ENCODE measurements at regions not wholly inside any gene's neighbourhood (a gene's known extent, or its start where the extent isn't known, plus 50 kb on each side); places are given as distances from the start of the nearest gene placed in this dataset.
"Not testable (repeated sequence)": the region's sequence is repeated elsewhere in the genome, so short reads cannot be mapped to it uniquely, and the experiment has no call there.

DNA sequence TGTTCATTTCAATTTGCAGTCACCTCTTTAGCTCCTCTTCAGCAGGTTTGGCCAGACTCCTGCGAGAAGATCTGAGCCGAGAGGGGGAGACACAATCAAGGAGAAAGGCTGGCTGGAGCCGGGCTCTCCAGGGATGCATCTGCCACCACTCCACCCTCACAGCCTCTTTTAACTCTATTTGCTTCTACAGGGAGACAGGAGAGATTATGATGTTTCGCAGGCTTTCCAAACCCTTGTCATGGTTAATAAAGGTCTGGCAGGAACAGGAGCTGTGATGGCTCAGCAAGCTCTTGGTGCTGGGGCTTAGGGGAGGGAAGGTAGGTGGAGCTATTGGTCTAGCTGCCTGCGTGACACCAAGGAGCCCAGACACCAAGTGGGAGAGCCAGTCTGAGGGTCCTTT is 448.1 kb upstream of the PODXL start:
- Mint-ChIP-seq H3K4me3 (no peak overlapping the region), H3K9me3 (peaks cover 9% of the 10 kb centered on the region), H3K27me3 (peaks cover 3% of the 10 kb centered on the region), H3K4me1 (no peaks in the 10 kb centered on the region), H3K36me3 (ENCODE audit: low read depth) (no peaks in the 10 kb centered on the region), H3K27ac (no peak overlapping the region)
- ATAC-seq (replicated peaks), result no peak

DNA sequence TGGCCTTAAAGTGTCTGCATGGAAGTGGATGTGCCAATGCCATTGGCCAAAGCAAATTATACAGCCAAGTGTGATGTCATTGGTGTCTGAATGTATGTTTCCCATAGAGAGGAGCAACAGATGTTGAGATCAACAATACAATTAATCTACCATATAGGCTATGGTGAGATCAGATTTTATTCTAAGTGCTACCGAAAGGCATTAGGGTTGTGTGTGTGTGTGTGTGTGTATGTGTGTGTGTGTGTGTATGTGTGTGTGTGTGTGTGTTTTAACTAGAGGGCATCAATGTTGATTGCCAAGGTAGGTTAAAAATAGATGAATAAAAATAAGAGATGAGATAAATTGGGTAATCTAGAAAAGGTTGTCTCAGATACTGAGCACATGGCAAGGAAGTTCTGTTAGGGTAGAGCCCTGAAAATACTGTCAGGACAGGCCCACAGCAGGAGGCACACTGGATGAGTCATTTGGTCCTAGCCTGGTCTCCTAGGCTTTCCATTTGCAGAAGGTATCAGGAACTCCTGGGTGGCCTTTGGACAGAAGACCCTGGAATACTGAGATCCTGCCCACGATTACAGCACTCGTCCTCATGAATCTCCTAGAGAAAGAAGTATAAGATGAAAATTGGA is 446.0 kb upstream of the PODXL start:
- no peaks in the 10 kb centered on the region for H3K9me3 Mint-ChIP-seq
- H3K4me3 Mint-ChIP-seq, result no peak overlapping the region
- H3K27me3 Mint-ChIP-seq, result no peaks in the 10 kb centered on the region
- no peaks in the 10 kb centered on the region for H3K4me1 Mint-ChIP-seq
- no peak for ATAC-seq (replicated peaks)
- H3K36me3 Mint-ChIP-seq (ENCODE audit: low read depth), result no peaks in the 10 kb centered on the region
- H3K27ac Mint-ChIP-seq, result no peak overlapping the region

DNA sequence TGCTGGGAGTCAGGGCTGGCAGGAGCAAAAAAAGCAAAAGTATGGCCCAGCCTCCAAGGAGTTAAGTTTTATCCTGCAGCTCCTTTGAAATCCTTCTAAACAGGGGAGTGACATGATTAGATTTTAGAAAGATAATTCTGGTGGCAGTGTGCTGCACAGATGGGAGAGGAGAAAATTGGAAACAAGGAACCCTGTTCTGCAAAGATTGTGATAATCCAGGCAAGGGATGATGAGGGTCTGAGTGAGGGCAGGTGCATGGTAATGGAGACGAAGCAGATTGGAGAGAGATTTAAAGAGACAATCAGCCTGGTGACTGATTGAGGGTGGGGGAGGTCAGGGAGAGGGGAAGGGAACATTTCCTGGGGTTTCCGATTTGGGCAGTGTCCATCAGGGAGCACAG is 444.7 kb upstream of the PODXL start:
- Mint-ChIP-seq H3K27ac (no peak overlapping the region), H3K36me3 (ENCODE audit: low read depth) (no peaks in the 10 kb centered on the region), H3K4me3 (no peak overlapping the region), H3K27me3 (no peaks in the 10 kb centered on the region), H3K9me3 (no peaks in the 10 kb centered on the region), H3K4me1 (no peaks in the 10 kb centered on the region)
- no peak for ATAC-seq (replicated peaks)

DNA sequence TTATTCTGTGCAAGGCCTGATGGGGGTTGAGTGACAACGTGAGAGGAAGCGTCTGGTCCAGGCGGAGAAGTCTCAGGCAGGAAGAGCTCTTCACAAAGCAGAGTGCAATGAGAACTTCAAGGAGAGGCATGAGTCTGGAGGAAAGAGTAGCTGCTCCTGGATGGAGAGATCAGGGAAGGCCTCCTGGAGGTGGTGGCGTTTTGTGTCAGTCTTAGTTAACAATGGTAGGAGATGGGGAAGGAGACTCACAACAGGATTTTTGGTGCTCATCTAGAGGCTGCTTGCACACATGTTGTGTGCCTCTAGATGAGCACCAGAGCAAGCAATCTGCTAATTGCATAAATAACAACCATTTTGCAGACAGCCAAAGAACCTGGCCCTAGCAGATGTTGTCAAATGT is 442.8 kb upstream of the PODXL start:
- H3K27me3 Mint-ChIP-seq, result no peaks in the 10 kb centered on the region
- no peak overlapping the region for H3K27ac Mint-ChIP-seq
- no peaks in the 10 kb centered on the region for H3K4me1 Mint-ChIP-seq
- H3K36me3 Mint-ChIP-seq (ENCODE audit: low read depth), result no peaks in the 10 kb centered on the region
- H3K4me3 Mint-ChIP-seq, result no peak overlapping the region
- no peaks in the 10 kb centered on the region for H3K9me3 Mint-ChIP-seq
- no peak for ATAC-seq (replicated peaks)

DNA sequence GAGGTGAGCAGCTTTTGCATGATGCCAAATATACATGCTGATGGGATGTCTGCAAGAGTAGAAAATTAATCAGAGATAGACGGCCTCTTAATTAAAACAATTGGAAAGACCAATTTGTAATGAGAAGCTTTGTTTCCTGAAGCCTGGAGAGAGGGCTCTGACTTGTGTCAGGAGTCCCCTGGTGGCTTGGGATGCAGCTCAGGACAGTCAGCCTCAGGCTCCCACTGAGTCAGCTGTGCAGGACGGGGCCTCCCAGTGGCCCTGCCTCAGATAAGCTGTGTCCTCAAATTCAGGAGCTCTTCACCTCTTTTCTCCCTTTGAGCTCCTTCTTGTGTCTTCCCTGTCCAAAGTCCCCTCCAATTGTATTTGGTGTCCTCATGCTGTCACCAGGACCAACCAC is 438.9 kb upstream of the PODXL start:
- Mint-ChIP-seq H3K9me3 (peaks cover 7% of the 10 kb centered on the region), H3K4me3 (no peak overlapping the region), H3K36me3 (ENCODE audit: low read depth) (no peaks in the 10 kb centered on the region), H3K27ac (no peak overlapping the region), H3K4me1 (no peaks in the 10 kb centered on the region), H3K27me3 (peaks cover 7% of the 10 kb centered on the region)
- no peak for ATAC-seq (replicated peaks)

DNA sequence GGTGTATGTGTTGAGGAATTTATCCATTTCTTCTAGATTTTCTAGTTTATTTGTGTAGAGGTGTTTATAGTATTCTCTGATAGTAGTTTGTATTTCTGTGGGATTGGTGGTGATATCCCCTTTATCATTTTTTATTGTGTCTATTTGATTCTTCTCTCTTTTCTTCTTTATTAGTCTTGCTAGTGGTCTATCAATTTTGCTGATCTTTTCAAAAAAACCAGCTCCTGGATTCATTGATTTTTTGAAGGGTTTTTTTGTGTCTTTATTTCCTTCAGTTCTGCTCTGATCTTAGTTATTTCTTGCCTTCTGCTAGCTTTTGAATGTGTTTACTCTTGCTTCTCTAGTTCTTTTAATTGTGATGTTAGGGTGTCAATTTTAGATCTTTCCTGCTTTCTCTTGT is 424.6 kb upstream of the PODXL start:
- not testable (repeated sequence) for H3K4me1 Mint-ChIP-seq; H3K27me3 Mint-ChIP-seq; H3K4me3 Mint-ChIP-seq; ATAC-seq (replicated peaks); H3K9me3 Mint-ChIP-seq; H3K27ac Mint-ChIP-seq; H3K36me3 Mint-ChIP-seq (ENCODE audit: low read depth)

DNA sequence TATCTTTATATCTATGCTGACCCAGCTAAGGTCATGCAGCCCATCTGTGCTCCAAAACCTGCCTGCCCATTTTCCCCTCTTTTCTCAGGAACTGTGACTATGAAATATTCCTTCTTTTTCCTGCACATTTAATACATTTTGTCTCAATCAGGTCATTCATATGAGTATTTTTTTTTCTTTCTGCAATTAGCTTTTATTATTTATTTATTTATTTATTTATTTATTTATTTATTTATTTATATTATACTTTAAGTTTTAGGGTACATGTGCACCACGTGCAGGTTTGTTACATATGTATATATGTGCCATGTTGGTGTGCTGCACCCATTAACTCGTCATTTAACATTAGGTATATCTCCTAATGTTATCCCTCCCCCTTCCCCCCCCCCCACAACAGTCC is 421.7 kb upstream of the PODXL start:
- H3K36me3 Mint-ChIP-seq (ENCODE audit: low read depth); ATAC-seq (replicated peaks); H3K9me3 Mint-ChIP-seq; H3K4me1 Mint-ChIP-seq; H3K27ac Mint-ChIP-seq; H3K4me3 Mint-ChIP-seq; H3K27me3 Mint-ChIP-seq: not testable (repeated sequence)

DNA sequence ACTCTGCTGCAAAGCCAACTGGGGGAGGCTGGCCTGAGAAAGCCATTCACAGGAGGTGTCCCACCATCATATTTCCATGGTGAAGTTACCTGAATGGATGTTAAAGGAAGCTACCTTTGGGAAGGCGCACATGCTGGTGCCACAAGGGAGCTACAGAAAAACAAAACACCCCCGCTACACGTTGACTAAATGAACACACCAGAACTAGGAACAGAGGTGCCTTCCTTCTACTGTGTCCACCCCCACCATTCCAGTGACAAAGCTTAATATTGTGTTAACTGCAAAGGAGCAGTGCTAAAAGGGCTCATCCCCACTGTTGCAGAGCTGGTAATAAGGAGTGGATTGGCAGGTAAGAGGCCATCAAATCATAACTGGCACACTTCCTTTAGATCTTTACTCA is 420.0 kb upstream of the PODXL start:
- no peaks in the 10 kb centered on the region for H3K9me3 Mint-ChIP-seq
- H3K27ac Mint-ChIP-seq, result no peak overlapping the region
- no peaks in the 10 kb centered on the region for H3K4me1 Mint-ChIP-seq
- no peaks in the 10 kb centered on the region for H3K36me3 Mint-ChIP-seq (ENCODE audit: low read depth)
- ATAC-seq (replicated peaks), result no peak
- no peak overlapping the region for H3K4me3 Mint-ChIP-seq
- H3K27me3 Mint-ChIP-seq, result no peaks in the 10 kb centered on the region

DNA sequence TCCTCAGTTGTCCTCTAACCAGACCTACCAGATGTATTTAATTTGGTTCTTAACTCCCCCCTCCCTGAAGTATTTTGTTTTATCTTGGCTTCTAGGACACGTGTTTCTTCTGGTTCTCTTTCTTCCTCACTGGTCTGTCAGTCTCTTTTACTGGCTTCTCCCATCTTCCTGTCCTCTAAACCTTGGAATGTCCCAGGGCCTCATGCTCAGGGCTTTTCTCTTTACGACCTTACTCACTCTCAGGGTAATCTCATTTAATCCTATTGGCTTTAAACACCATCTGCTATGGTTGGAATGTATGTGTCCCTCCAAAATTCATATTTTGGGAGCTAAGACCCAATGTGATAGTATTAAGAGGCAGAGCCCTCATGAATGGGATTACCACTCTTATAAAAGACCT is 418.2 kb upstream of the PODXL start:
- Mint-ChIP-seq H3K36me3 (ENCODE audit: low read depth) (no peaks in the 10 kb centered on the region), H3K27ac (no peak overlapping the region), H3K4me1 (no peaks in the 10 kb centered on the region), H3K4me3 (no peak overlapping the region), H3K9me3 (no peaks in the 10 kb centered on the region), H3K27me3 (no peaks in the 10 kb centered on the region)
- ATAC-seq (replicated peaks), result no peak

DNA sequence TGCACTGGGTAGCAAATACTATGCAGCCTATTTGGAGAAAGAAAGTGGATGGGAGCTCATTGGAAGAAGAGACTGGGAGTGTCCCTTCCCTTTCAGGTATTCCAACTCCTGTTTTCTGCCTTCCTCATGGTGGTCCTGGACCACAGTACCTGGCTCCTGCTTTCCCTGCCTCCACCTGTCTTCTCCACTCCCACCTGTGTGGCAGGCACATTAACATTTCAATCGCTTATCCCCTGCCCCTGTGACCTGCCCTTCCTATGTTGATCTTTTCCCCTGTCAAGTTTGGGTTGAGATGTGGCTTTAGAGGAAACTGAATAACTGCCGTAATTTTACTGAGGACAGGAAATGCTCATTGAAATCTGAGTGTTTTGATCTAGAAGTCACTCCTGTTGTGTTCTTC is 415.8 kb upstream of the PODXL start:
- Mint-ChIP-seq H3K27ac (no peak overlapping the region), H3K9me3 (no peaks in the 10 kb centered on the region), H3K4me3 (no peak overlapping the region), H3K27me3 (no peaks in the 10 kb centered on the region), H3K4me1 (no peaks in the 10 kb centered on the region), H3K36me3 (ENCODE audit: low read depth) (no peaks in the 10 kb centered on the region)
- no peak for ATAC-seq (replicated peaks)

DNA sequence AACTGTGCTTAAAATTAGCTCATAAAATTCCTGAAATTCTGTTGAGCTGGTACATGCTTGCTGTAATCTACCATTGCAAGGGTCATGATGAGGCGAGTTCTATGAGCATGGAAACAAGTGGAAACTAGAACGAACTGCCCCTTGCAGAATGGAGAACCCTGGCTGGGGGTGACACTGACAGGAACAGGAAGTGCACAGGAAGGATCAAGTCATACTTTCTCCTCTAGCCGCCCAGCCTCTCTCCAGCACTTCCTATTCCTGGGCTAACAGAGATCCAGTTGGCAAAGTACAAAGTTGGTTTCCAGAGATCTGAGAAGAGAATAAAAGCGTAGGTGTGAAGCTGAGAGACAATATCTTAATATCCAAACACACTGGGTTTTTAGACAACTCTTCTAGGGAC is 414.2 kb upstream of the PODXL start:
- Mint-ChIP-seq H3K4me3 (no peak overlapping the region), H3K27me3 (no peaks in the 10 kb centered on the region), H3K36me3 (ENCODE audit: low read depth) (no peaks in the 10 kb centered on the region), H3K4me1 (no peaks in the 10 kb centered on the region), H3K27ac (no peak overlapping the region), H3K9me3 (no peaks in the 10 kb centered on the region)
- ATAC-seq (replicated peaks), result no peak

DNA sequence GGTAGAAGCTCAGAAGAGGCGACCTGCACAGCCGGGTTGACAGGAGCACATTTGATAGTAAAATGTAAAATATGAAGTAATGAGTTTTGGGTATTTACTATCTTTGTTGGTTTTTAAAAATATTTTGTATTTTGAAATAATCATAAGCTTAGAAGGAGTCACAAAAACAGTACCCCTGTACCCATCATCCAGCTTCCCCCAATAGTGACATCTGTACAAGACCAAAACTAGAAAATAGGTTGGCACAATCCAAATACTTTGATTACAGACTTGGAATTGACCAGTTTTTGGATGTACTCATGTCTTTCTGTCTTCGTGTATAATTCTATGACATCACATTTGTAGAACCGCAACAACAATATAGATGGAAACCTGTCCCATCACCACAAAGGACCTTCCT is 413.1 kb upstream of the PODXL start:
- no peaks in the 10 kb centered on the region for H3K27me3 Mint-ChIP-seq
- H3K36me3 Mint-ChIP-seq (ENCODE audit: low read depth), result no peaks in the 10 kb centered on the region
- H3K9me3 Mint-ChIP-seq, result no peaks in the 10 kb centered on the region
- H3K4me1 Mint-ChIP-seq, result no peaks in the 10 kb centered on the region
- no peak for ATAC-seq (replicated peaks)
- H3K27ac Mint-ChIP-seq, result no peak overlapping the region
- H3K4me3 Mint-ChIP-seq, result no peak overlapping the region

DNA sequence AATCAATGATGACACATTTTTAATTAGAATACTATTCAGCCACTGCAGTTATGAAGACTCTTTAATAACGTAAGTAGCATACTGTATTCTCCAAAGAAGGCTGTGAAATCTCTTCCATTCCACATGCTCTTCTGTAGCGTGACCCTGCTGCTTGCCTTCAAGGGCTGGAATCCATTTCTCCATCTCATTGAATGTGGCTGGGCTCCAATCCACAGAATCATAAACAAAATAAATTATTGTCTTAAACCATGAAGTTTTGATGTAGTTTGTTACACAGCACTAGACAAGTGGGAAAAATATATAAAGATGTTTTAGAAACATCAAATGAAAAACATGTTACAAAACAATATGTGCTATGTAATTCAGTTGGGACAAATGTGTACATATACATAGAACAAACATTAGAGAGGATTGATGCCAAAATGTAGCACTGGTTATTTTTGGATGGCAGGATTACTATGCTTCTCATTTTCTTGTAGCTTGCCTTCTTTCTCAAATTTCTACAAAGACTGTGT is 410.8 kb upstream of the PODXL start:
- ATAC-seq (replicated peaks), result no peak
- Mint-ChIP-seq H3K27ac (no peak overlapping the region), H3K9me3 (no peaks in the 10 kb centered on the region), H3K4me1 (no peaks in the 10 kb centered on the region), H3K4me3 (no peak overlapping the region), H3K27me3 (peaks cover 3% of the 10 kb centered on the region), H3K36me3 (ENCODE audit: low read depth) (no peaks in the 10 kb centered on the region)

DNA sequence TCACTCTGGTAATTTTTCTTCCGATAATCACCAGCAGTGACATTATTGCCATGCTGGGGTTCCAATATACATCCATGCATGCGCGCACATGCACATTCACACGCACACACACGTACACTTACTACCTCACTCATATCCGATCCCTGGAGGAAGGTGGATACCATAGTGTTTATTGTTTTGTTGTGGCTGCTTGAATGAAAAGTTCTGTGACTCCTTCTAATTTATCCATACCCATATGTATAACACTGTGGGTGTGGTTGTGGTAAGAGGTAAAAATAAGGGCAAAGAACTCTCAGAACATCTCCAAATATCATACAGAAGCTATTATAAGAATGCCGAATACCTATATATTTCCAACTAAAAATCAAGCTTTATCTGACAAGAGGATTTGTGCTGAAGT is 407.8 kb upstream of the PODXL start:
- ATAC-seq (replicated peaks), result no peak
- Mint-ChIP-seq H3K27ac (no peak overlapping the region), H3K4me1 (no peaks in the 10 kb centered on the region), H3K27me3 (peaks cover 15% of the 10 kb centered on the region), H3K4me3 (no peak overlapping the region), H3K36me3 (ENCODE audit: low read depth) (no peaks in the 10 kb centered on the region), H3K9me3 (no peaks in the 10 kb centered on the region)

DNA sequence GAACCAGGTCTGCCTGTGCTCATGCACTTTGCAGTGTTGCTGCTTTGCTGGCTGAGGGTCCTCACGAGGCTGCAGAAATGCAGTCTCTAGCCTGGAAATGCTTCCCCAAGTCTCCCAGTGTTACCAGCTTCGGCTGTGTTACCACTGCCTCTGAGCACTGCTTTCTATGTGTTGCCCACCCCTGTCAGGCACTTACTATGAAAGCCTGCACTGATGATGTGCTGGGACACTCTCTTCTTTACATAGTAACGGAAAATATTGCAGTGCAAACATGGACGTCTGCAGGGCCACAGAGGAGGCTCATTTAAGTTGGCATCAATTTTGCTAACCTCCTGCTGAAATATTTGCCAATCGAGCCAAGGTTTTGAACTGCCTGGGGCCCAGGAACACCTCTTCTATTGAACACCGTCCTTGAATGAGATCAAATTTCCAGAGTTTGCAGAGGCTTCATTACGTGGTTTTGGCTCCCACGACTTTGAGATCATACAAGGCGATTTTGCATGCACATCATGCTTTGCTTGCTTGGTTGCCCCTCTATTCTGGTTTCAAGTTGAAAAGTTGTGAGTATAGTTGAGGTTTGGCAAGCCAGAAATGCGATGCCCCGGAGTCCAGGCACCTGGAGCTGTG is 404.7 kb upstream of the PODXL start:
- H3K27ac Mint-ChIP-seq, result no peak overlapping the region
- H3K27me3 Mint-ChIP-seq, result peaks cover 19% of the 10 kb centered on the region
- no peak overlapping the region for H3K4me3 Mint-ChIP-seq
- ATAC-seq (replicated peaks), result no peak
- H3K4me1 Mint-ChIP-seq, result no peaks in the 10 kb centered on the region
- H3K36me3 Mint-ChIP-seq (ENCODE audit: low read depth), result no peaks in the 10 kb centered on the region
- peaks cover 4% of the 10 kb centered on the region for H3K9me3 Mint-ChIP-seq

All from activated T-helper 17 cell treated with anti-CD3 and anti-CD28 coated beads, Interleukin-2, amount 50 U/mL, for 72 hours (primary cell).